ENCODE measurements at regions not wholly inside any gene's neighbourhood (a gene's known extent, or its start where the extent isn't known, plus 50 kb on each side); places are given as distances from the start of the nearest gene placed in this dataset.
"Not testable (repeated sequence)": the region's sequence is repeated elsewhere in the genome, so short reads cannot be mapped to it uniquely, and the experiment has no call there.

GRCh38 chr4:98828801-98829200 is 100.1 kb downstream of the EIF4E start:
- Mint-ChIP-seq H3K4me3 (no peak overlapping the region), H3K36me3 (ENCODE audit: insufficient read depth) (no peaks in the 10 kb centered on the region), H3K27me3 (no peaks in the 10 kb centered on the region), H3K9me3 (no peaks in the 10 kb centered on the region), H3K27ac (ENCODE audit: low read depth) (peak overlapping the region; percentile 81), H3K4me1 (peaks cover 13% of the 10 kb centered on the region)
- ATAC-seq (replicated peaks; ENCODE audit: extremely low read depth, poor library complexity, severe bottlenecking) (no peak), DNase-seq (ENCODE audit: low spot score in 2 of 2) (no peak)

DNA sequence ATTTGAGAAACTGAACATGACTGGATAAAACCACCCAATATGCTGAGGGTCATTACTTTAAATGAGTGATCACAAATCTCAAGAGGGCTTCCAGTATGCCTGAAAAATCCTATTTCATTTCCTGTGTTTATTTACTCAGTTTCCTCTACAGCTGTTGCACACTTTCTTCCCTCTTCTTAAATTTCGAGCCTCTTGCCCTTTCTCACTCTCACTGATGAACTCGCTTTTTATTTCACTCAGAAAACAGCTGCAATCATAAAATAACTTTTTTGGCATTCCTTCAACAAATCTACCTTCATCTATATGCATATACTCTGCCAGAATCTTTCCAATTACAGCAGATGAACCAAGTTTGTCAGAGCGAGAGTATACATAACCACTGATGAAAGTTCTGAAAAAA is 101.3 kb downstream of the EIF4E start:
- Mint-ChIP-seq H3K4me1 (peaks cover 13% of the 10 kb centered on the region), H3K27me3 (no peaks in the 10 kb centered on the region), H3K27ac (ENCODE audit: low read depth) (no peak overlapping the region), H3K9me3 (no peaks in the 10 kb centered on the region), H3K36me3 (ENCODE audit: insufficient read depth) (no peaks in the 10 kb centered on the region), H3K4me3 (no peak overlapping the region)
- DNase-seq (ENCODE audit: low spot score in 2 of 2) (no peak), ATAC-seq (replicated peaks; ENCODE audit: extremely low read depth, poor library complexity, severe bottlenecking) (no peak)

- no peaks in the 10 kb centered on the region for H3K36me3 Mint-ChIP-seq (ENCODE audit: insufficient read depth)
- H3K9me3 Mint-ChIP-seq = no peaks in the 10 kb centered on the region
- H3K27ac Mint-ChIP-seq (ENCODE audit: low read depth) = no peak overlapping the region
- DNase-seq (ENCODE audit: low spot score in 2 of 2) (no peak), ATAC-seq (replicated peaks; ENCODE audit: extremely low read depth, poor library complexity, severe bottlenecking) (no peak)
- no peaks in the 10 kb centered on the region for H3K4me1 Mint-ChIP-seq
- no peaks in the 10 kb centered on the region for H3K27me3 Mint-ChIP-seq
- no peak overlapping the region for H3K4me3 Mint-ChIP-seq
Measured at GRCh38 chr4:98822144-98822543, 106.8 kb downstream of the EIF4E start.

GRCh38 chr4:98818116-98818515 is 110.8 kb downstream of the EIF4E start:
- not testable (repeated sequence) for ATAC-seq (replicated peaks; ENCODE audit: extremely low read depth, poor library complexity, severe bottlenecking); H3K9me3 Mint-ChIP-seq; H3K4me1 Mint-ChIP-seq

DNA sequence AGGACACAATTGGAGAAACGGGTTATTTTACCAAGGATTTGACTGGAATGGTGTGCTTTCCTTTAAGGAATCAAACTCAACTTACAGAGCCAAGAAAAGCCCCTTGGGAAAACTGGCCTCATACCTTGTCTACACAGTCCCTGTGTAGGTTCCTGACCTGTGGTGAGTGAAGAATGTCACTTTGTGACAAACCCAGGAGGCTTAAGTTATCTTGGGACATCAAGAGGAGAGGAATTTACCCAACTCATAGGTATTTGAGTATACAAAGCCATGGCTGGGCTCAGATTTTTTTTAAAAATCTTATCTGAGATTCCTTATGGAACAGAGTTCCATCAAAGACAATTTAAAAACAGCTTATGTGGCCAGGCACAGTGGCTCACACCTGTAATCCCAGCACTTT is 112.1 kb downstream of the EIF4E start:
- DNase-seq (ENCODE audit: low spot score in 2 of 2) (no peak), ATAC-seq (replicated peaks; ENCODE audit: extremely low read depth, poor library complexity, severe bottlenecking) (no peak)
- Mint-ChIP-seq H3K27me3 (peaks cover 17% of the 10 kb centered on the region), H3K36me3 (ENCODE audit: insufficient read depth) (no peaks in the 10 kb centered on the region), H3K4me1 (no peaks in the 10 kb centered on the region), H3K4me3 (no peak overlapping the region), H3K27ac (ENCODE audit: low read depth) (no peak overlapping the region), H3K9me3 (no peaks in the 10 kb centered on the region)

More at GRCh38 chr4:98818116-98818515, 110.8 kb downstream of the EIF4E start:
- not testable (repeated sequence) for H3K4me3 Mint-ChIP-seq; H3K27ac Mint-ChIP-seq (ENCODE audit: low read depth); H3K36me3 Mint-ChIP-seq (ENCODE audit: insufficient read depth); DNase-seq (ENCODE audit: low spot score in 2 of 2)
- H3K27me3 Mint-ChIP-seq = peaks cover 17% of the 10 kb centered on the region

GRCh38 chr4:98816386-98816785 is 112.5 kb downstream of the EIF4E start:
- H3K36me3 Mint-ChIP-seq (ENCODE audit: insufficient read depth) = no peaks in the 10 kb centered on the region
- H3K27ac Mint-ChIP-seq (ENCODE audit: low read depth) = no peak overlapping the region
- H3K4me1 Mint-ChIP-seq = no peaks in the 10 kb centered on the region
- peaks cover 17% of the 10 kb centered on the region for H3K27me3 Mint-ChIP-seq
- no peaks in the 10 kb centered on the region for H3K9me3 Mint-ChIP-seq
- ATAC-seq (replicated peaks; ENCODE audit: extremely low read depth, poor library complexity, severe bottlenecking) (no peak), DNase-seq (ENCODE audit: low spot score in 2 of 2) (no peak)
- no peak overlapping the region for H3K4me3 Mint-ChIP-seq

- H3K27me3 Mint-ChIP-seq = no peaks in the 10 kb centered on the region
- H3K4me1 Mint-ChIP-seq = no peaks in the 10 kb centered on the region
- H3K27ac Mint-ChIP-seq (ENCODE audit: low read depth) = no peak overlapping the region
- H3K9me3 Mint-ChIP-seq = no peaks in the 10 kb centered on the region
- DNase-seq (ENCODE audit: low spot score in 2 of 2) (no peak), ATAC-seq (replicated peaks; ENCODE audit: extremely low read depth, poor library complexity, severe bottlenecking) (no peak)
- no peaks in the 10 kb centered on the region for H3K36me3 Mint-ChIP-seq (ENCODE audit: insufficient read depth)
- no peak overlapping the region for H3K4me3 Mint-ChIP-seq
Measured at GRCh38 chr4:98804403-98804802, 124.5 kb downstream of the EIF4E start.

GRCh38 chr4:98803251-98803650 is 125.7 kb downstream of the EIF4E start:
- Mint-ChIP-seq H3K9me3 (no peaks in the 10 kb centered on the region), H3K27me3 (no peaks in the 10 kb centered on the region), H3K36me3 (ENCODE audit: insufficient read depth) (no peaks in the 10 kb centered on the region), H3K4me3 (no peak overlapping the region), H3K4me1 (no peaks in the 10 kb centered on the region), H3K27ac (ENCODE audit: low read depth) (no peak overlapping the region)
- DNase-seq (ENCODE audit: low spot score in 2 of 2) = no peak
- ATAC-seq (replicated peaks; ENCODE audit: extremely low read depth, poor library complexity, severe bottlenecking) = no peak

GRCh38 chr4:98802770-98803198 is 126.1 kb downstream of the EIF4E start:
- H3K4me3 Mint-ChIP-seq = no peak overlapping the region
- ATAC-seq (replicated peaks; ENCODE audit: extremely low read depth, poor library complexity, severe bottlenecking) = no peak
- no peaks in the 10 kb centered on the region for H3K9me3 Mint-ChIP-seq
- no peak overlapping the region for H3K27ac Mint-ChIP-seq (ENCODE audit: low read depth)
- H3K27me3 Mint-ChIP-seq = no peaks in the 10 kb centered on the region
- DNase-seq (ENCODE audit: low spot score in 2 of 2) = no peak
- no peaks in the 10 kb centered on the region for H3K4me1 Mint-ChIP-seq
- no peaks in the 10 kb centered on the region for H3K36me3 Mint-ChIP-seq (ENCODE audit: insufficient read depth)

DNA sequence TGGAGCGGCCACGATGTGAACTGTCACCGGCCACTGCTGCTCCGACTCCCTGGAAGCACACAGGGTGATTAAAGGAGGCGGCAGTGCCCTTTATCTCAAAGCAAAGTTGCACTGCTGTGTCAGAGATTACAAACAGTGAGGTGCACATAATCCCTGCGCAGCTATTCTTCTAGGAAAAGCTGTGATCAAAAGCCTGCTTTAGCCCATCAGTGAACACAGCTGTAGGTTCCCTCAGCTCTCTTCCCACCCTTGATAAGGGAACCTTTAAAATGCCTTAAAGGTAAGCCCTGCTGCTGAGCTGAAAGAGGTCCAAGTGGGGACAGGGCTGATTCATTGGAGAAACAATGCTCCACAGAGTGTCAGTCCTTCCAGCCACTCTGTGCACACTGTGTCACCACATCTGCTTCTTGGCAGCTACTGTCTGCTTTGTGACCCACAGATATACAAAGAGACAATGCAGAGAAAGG is 127.6 kb downstream of the EIF4E start:
- DNase-seq (ENCODE audit: low spot score in 2 of 2) (no peak), ATAC-seq (replicated peaks; ENCODE audit: extremely low read depth, poor library complexity, severe bottlenecking) (no peak)
- Mint-ChIP-seq H3K27ac (ENCODE audit: low read depth) (no peak overlapping the region), H3K4me3 (no peak overlapping the region), H3K9me3 (no peaks in the 10 kb centered on the region), H3K4me1 (no peaks in the 10 kb centered on the region), H3K27me3 (no peaks in the 10 kb centered on the region), H3K36me3 (ENCODE audit: insufficient read depth) (no peaks in the 10 kb centered on the region)

DNA sequence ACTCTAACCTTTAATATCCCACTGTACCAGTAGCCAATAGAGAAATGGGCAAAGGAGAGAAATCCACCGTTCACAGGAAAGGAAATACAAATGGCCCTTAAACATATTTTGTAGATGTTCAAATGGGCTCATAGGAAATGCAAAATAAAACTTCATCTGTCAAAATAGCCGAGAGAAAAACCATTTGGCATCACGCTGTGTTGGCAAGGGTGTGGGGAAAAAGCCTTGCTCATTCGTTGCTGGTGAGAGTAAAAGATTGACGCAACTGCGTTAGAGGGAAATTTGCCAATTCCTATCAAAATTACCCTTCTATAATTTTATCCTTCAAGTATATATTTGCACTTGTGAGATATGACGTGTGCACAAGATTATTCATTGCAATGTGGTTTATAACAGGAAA is 131.9 kb downstream of the EIF4E start:
- no peaks in the 10 kb centered on the region for H3K36me3 Mint-ChIP-seq (ENCODE audit: insufficient read depth)

DNA sequence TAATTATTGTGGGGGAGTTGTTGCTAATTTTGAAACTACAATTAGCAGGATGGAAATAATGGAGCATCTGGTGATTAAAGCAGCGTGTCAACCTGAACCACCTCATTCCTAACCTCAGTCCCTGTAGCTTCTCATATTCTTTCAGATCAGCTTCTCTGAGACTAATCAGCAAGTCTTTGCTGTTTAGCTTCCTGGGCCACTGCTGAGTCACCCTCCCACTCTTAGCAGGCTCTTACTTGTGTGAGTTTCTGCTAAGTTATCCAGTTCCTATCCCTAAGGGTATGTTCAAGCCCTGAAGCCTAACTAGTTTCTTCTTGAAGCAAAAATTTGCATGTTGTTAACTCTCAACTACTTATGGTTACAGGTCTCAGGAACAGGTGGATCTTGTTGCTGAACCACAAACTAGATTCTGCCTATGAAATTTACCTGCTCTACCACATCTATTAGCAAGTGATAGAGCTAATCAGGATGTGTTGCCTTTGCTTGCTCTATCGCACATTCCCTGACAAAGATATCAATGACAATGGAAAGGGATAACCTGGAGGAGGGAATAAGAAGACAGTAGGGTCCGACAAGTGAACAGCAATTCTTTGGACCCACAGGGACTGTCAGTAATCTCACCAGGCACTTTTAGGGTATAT is 134.2 kb downstream of the EIF4E start:
- Mint-ChIP-seq H3K4me1 (no peaks in the 10 kb centered on the region), H3K27me3 (no peaks in the 10 kb centered on the region), H3K36me3 (ENCODE audit: insufficient read depth) (no peaks in the 10 kb centered on the region), H3K4me3 (no peak overlapping the region), H3K27ac (ENCODE audit: low read depth) (no peak overlapping the region), H3K9me3 (no peaks in the 10 kb centered on the region)
- ATAC-seq (replicated peaks; ENCODE audit: extremely low read depth, poor library complexity, severe bottlenecking) (no peak), DNase-seq (ENCODE audit: low spot score in 2 of 2) (no peak)

More for the DNA sequence above, 131.9 kb downstream of the EIF4E start:
- DNase-seq (ENCODE audit: low spot score in 2 of 2) (no peak), ATAC-seq (replicated peaks; ENCODE audit: extremely low read depth, poor library complexity, severe bottlenecking) (no peak)
- Mint-ChIP-seq H3K4me3 (no peak overlapping the region), H3K9me3 (no peaks in the 10 kb centered on the region), H3K27me3 (no peaks in the 10 kb centered on the region), H3K4me1 (no peaks in the 10 kb centered on the region), H3K27ac (ENCODE audit: low read depth) (no peak overlapping the region)

- ATAC-seq (replicated peaks; ENCODE audit: extremely low read depth, poor library complexity, severe bottlenecking) (no peak), DNase-seq (ENCODE audit: low spot score in 2 of 2) (no peak)
- H3K36me3 Mint-ChIP-seq (ENCODE audit: insufficient read depth) = no peaks in the 10 kb centered on the region
- no peaks in the 10 kb centered on the region for H3K4me1 Mint-ChIP-seq
- no peak overlapping the region for H3K4me3 Mint-ChIP-seq
- H3K27ac Mint-ChIP-seq (ENCODE audit: low read depth) = no peak overlapping the region
- H3K27me3 Mint-ChIP-seq = no peaks in the 10 kb centered on the region
- no peaks in the 10 kb centered on the region for H3K9me3 Mint-ChIP-seq
Measured at GRCh38 chr4:98793658-98794057, 135.2 kb upstream of the TSPAN5 start.
